HG02970 (cell line): ENCODE measurements at regions not wholly inside any gene's neighbourhood (a gene's known extent, or its start where the extent isn't known, plus 50 kb on each side); places are given as distances from the start of the nearest gene placed in this dataset.

Source experiments
- ATAC-seq: cut with Tn5 transposase; IDR thresholded peaks from one replicate; pipeline ENCODE4 v1.9.1; 2021; ENCODE audit warnings: mild to moderate bottlenecking, moderate library complexity, moderate number of reproducible peaks; ENCODE audit not compliant: unreplicated experiment, low FRiP score

DNA sequence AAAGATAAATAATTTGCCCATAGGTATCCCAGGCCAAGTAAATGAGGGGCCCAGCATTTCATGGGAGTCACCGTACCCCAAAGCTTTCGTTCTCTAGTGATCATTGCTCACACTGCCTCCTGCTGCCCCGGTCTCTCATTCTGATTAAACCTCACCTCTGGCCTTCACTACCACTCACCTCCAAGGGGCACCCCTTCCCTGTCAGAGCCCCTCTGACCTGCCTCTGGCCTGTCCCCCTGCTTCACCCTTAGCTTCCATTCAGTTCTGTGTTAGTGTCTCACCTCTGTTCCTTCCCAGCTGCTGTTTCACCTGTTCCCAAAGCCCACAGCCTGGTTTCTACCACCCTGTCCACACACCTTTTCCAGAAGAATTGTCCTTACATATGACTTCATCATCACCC, 150.3 kb upstream of the E2F8 start:
- ATAC-seq = no peak

DNA sequence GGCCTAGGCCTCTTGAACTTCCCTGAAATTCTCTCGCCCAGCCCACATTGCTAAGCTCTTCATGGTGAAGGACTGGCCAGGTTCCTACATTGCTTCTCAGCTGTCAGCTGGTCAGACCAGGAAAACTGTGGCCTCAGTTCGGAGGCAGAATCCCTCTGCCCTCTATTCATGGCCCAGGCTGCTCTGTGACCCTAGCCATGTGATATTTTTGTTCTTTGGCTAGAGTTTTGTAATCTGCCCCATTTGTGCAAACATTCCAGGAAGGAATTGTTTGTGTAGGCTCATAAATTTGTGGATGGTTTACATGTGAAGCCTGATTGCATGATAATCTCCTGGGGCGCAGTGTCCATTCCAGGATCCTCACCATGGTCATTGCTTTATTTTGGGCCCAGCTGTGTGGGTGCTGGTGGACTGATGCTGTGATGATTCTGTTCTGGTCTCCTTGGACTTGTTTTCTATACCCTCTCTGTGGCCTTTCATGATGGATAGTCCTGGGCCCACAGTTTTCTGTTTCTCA, 149.1 kb upstream of the E2F8 start:
- no peak for ATAC-seq

DNA sequence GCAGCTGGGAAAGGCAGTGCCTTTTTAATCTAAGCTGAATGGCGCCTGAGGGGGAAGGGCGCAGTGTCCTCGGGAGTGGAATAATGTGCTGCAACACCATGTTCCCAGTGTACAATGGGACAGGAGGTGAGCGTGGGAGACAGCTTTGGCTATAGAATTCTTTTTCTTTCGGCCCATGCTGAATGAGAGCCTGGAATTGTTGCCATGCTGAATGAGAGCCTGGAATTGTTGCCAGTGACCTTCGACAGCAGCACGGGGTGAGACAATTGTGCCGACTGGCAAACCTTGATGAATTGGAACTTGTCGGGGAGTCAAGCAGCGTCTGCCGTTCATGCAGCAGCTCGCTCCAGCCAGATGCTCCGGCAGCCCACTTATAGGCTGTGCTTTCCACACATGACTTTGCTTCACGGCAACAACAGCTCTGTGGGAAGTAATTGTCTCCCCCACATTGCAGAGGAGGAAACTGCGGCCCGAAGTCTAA, 141.4 kb upstream of the E2F8 start:
- no peak for ATAC-seq

DNA sequence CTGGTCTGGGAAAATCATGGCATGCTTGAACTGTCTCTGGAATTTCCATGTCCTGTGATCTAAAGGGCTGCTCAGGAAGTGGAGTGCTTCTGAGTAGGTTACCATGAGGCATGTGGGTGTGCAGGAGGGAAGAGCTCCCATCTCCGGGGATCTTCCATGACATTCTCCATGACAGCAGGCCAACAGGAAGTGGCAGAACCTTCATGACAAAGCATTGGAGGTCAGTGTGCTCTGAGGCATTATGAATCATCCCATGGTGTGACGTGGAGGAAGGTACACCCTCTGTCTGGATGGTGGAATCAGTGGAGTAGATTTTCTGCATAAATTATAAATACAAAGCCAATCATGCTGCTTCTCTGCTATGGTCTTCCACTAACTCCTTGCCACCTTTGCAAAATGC, 139.6 kb upstream of the E2F8 start:
- no peak for ATAC-seq

DNA sequence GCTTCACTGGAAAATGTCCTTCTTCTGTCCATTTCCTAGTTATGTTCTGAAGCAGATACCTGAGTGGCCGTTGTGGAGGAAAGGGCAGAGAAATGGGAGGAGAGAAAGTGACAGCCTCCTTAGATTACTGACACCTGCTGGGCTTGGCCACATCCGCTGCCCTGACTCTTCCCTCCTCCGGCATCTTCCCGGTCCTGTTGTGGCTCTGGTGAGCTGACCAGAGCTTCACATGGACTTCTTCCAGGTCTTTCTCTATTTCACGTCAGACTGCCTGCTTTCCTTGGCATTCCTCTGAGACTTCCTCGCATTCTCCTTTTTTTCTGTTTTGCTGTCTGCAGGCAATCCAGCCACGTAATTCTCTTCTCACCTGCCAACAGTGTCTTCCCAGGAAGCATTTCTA, 138.7 kb upstream of the E2F8 start:
- ATAC-seq = no peak

DNA sequence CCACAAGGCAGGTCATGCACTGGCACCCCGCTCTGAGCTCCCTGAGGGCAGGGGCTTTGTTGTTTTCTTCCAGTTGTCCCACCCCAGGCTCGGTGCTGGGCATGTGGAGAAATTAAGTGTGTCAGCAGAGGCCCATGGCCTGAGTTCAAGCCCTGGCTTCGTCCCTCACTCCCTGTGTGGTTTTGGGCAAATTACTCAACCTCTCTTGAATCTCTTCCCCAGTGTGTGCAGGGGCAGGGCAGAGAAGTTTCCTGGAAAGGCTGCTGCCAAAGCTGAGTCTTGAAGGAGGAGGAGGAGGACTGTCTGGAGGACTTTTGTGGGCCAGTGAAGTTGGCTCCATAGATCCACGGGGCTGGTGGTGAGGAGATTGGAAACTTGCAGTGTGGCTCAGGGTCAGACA, 138.1 kb upstream of the E2F8 start:
- ATAC-seq = no peak

DNA sequence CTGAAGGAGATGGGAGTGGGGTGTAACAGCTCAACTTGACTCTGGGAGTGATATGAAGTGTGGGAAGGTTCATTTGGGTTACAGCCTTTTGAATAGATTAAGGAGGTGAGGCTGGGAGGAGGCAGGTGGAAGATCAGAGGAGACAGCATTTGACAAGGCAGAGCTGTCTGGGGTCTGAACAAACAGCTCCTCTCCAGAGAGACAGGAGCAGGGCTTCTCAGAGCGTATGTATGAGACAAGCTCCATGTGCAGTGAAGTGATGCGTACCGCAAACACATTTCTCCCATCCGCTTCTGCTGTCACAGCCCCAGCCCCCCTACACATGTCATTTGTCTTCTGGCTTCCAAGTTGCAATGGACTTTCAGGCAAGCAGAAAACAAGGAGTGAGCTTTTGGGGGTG, 137.1 kb upstream of the E2F8 start:
- no peak for ATAC-seq

DNA sequence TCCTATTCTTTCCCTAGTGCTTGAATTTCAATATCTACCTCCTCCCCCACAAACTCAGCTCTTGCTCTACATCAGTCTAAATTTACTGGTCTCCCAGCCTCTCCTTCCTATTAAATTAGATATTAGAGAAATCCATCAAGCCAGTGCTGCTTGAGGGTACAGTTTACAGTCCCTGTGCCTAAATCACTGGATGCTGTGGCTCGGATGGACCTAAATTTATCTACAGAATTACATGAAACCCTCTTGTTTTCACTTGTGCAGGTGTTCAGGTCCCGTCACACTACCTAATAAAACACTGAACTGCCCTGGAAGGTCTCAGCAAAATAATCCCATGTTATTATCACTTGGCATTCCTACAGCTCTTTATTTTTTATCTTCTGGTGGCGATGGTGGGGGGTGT, 134.7 kb upstream of the E2F8 start:
- ATAC-seq = no peak

DNA sequence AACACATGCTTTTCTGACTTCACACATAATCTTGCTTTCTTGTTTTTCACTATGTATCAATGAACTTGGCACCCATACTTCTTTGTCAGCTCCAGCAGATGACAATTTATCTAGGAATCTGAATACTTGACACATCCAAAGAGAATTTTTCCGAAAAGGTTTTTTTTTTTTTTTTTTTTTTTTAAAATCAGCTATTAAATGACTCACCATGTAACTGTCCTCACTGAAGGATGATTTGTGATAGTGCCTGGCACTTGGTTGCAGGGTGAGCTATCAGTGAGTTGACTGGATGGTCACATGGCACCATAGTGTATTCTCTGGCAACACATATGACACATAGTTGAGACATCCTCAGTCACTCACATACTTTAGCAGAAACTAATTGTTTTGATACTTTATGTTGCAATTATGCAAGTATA, 133.4 kb upstream of the E2F8 start:
- no peak for ATAC-seq

DNA sequence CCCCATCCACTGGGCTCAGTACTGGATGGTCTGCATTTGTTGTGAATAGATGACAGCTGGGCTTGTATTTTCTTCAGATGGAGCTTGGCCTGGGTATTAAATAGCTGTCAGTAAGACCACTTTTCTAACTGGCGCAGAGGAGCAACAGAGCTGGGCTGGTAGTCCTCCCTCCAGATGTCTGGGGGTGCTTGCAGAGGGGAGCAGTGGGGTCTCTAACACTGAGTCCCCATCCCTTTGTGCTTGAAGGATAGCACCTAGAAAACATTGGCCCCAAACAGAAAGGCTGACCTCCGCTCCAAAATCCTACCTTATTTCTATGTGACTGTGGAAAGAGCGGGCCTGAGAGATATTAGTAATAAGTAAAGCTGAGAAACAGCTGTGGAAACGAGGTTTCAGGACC, 131.6 kb upstream of the E2F8 start:
- no peak for ATAC-seq

DNA sequence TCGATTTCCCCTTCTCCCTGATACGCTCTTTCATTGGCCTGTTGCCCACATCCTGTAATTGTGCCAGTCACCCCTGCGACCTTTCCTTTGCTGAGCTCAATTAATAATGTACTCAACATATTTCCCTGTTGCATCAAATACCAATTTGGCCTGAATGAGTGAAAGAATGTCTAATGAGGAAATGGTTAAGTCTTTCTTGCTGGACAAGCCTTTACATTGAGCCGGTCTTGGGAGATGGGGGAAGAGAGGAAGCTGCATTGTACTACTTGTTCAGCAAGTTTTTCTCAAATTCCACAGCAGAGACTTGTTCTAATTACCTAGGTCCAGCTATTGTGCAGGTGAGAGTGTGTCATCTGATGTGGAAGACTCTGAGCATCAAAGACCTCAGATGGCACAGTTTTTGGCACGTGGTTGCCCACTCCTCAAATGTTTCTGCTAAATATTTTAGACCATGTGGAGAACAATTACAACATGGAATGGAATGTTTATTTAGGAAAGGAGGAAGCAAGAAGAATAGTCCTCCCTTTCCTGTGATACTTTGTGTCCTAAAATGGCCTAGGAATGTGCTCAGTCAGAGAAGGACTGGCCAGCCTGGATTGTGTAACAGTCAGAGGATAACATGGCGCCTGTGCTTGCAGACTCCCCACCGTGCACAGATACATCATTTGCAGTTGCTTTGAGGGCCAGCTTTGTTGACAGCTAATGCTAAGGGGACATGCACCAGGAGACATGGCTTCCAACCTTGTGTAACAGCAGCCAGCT, 129.5 kb upstream of the E2F8 start:
- no peak for ATAC-seq

DNA sequence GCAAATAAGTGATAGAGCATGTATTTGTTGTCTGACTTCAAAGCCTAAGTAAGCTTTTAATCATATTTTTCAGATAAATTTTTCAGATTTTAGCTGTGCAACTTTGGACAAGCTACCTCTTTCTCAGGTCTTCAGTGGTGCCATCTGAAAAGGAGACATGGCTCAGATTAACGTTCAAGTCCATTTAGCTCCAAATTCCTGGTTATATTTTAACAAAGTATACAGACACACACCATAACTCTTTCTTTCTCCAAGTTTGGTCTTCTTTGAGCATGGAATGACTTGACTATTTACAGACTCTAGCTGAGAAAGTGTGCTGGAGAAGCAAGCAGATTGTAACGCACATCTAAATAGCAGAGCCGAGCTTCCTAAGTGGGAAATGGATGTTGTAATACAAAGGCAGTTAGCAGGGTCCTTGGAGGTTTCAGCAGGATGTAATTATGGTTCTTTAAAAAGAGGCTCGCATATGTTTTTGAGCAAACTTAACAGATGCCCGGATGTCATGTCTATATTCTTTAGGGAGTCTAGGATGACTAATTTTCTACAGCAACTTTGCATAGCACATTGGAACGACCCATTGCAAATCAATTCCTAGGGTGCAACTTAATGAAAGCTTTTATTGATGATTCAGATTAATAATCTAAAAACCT, 128.1 kb upstream of the E2F8 start:
- no peak for ATAC-seq

DNA sequence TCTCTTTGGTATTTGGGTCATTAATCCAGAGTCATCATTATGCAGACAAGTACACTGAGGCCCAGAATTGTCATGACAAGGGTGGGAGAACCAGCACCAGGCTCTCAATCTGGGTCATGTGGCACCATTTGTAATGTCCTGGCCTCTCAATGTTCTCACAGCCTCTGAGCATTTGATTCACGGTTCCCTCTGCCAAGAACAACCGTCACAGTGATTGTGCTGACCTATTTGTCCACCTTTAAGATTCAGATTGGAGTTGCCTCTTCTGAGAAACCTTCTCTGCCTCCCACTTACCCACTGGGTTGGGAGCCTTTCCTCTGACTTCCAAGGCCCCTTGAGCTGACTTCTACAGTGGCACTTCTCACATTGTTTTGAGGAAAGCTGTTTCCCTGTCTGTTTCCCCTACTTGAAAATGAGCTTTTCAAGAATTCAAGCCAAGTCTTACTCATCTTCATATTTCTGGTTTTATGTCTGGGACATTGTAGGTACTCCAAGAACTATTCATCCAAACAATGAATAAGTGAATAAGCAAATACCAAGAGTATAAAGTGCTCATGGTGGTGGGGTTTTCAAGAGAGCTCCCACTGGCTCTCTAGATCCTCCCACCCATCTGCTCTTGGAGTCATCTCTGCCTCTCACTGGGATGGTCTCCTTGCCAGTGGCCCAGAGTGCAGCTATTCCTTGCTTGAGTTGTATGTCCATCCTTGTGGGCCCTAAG, 126.4 kb upstream of the E2F8 start:
- ATAC-seq = no peak

DNA sequence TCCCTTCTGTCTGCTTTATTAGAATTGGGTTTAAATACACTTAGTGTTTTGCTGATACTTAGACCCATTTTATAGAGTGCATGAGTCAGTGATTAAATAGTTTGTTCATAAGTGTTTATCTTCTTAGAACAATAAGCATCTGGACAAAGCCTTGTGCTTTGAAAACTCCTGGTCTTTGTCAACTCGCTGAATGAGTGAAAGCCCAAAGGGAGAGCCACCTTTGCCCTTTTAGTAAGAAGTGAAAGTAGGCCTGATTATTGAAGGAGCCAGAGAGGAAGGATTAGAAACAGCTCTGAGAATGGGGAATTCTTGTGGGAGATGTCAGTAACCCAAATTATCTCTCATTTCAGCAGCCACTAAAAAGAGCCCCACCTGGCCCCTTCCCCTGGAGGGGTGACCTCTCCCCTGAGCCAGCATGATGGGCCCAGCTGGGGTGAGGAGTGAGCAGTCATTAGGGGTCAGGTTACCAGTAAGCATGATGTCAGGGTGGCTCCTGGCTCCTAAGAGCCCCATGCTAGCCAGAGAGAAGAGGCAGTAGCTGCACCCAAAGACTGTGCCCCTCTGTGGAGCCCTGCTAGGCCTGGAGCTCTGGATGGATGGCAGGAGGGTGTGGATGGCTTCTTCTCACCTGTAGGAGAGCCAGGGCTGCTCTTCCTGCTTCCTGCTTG, 125.1 kb upstream of the E2F8 start:
- ATAC-seq = no peak

DNA sequence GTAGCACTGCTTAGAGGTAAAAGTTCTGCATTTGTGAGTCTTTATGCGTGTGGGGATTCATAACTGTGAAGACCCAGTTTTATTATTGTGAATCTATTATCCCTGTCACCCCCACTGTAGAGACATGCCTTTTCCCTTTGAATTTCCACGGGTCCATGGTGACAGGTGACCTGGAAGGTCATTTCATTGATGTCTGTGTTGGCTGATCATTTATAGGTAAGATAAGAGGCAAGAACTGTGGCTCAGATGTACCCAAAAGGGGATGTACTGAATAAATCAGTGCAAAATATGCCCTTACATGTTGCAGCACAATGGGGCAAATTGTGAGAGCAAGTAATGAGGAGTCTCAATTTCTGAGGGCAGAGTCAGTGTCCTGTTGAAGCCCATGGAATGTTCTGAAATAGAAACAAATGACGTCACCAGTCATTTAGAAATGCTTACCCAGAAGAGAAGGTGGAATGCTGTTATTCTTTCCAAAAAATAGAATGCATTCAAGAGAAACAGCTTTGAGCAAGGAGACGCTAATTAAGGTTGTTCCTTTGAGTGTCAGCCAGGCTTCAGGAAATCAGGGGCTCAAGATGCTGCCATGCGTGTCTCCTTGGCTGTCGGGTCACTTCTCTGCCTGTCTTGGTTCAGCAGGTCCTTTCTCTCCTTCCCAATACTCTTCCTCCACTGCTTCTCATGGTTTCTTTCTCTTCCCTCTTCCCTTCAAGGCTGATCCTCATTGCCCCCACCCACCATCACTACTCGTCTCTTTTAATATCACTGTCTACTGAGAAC, 118.7 kb upstream of the E2F8 start:
- no peak for ATAC-seq

DNA sequence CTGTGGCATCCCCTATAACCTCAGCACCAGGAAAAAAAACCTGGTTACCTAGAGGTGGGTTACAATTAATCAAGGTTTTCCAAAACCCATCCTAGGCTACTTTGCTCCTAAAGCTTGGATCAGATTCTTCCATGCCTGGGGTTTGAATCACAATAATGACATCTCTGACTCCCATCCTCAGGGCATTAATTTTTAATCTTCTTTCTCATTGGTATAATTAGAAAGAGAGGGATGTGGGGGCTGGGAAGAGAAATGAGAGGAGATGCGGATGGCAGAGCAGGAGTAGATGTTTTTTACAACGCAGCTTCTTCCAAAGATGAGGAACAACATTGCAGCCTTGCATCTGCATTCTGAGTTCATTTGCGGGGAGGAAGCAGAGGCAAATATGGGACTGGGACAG, 117.2 kb upstream of the E2F8 start:
- no peak for ATAC-seq

DNA sequence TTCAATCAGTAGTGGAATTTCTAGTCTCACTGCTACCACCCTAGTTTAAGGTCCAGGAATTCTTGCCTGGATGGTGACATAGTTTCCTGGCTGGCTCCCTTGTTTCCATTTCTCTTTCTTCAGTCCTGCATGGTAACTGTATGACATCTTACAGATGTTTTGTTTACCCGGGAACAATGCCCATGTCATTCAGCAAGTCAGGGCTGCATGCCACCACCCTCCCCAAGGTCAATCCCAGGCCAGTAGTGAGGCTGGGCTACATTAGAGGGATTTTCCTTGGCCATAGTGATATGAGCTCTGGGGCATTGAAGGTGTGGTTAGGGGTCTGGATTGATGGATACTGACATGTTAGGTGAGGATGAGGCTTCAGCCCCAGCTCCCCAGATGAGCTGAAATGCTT, 114.9 kb upstream of the E2F8 start:
- ATAC-seq = no peak

DNA sequence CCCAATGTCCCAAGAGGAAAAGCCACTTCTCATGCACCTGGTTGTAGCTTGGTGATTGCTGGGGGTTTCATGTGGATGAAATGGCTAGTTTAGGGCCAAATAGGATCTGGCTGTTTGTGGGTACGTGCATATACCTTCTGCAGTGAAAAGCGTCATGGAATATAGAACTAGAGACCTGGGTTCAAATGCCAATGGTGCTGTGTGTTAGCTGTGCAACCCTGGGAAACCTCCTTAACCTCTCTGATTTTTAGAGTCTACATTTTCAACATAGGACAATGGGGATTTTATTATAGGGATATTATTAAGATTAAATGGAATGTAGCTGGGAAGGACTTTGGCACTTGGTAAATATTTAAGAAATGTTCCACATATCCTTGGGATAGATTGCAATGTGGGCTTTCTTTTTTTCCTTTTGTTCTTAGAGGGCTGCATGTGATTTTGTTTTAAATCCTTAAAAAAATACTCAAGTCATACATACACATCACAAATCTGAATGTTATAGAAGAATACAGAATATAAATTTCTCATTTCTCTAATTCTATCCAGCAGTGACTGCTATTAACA, 112.6 kb upstream of the E2F8 start:
- ATAC-seq = no peak

DNA sequence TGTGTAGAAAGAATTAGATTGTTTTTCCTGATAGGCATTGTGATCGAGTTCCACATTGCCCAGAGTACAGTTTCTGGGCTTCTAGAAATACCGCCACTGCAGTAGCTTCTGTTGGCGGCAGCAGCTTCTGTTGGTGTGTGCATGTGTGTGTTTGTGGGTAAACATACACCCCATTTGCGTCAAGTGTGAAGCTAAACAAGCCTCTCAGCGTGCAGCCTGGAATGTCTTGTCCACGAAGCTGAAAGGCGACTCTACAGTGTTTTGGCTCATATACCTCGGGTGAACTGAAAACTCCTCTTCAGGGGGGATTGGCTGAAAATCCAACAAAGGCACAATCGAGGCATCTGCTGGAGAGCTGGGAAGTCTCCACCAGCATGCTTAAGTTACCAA, 112.0 kb upstream of the E2F8 start:
- ATAC-seq = no peak
